ENCODE measurements at regions not wholly inside any gene's neighbourhood (a gene's known extent, or its start where the extent isn't known, plus 50 kb on each side); places are given as distances from the start of the nearest gene placed in this dataset.

DNA sequence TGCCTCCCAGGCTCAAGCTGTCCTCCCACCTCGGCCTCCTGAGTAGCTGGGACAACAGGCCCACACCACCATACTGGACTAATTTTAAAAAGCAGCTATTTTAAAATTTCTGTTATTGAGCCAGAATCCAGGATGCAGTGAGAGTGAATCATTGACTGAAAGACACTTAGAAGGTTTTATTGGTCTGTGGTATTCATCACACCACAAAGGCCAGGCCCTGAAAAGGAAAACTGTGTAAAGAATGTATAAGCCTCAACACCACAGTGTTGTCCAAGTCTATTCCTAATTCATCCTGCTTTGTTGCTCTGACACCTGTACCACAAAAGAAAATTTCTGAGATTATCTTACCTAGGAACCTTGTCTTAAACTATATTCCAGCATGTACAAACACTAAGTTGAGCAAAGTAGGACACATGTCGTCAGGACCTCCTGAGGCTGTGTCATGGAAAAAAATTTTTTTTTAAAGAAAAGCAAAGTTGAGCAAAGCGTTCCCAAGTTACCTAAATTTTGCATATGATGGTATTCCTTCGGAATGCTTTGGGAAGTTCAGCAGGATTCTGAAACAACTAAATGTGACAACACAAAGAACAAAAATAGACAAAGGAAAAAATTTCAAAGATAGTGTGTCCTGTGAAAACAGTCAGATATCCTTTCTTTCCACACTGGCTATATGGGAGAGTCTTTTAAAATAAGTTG, 129.6 kb upstream of the MKLN1 start:
- DNase-seq, result no peak

DNA sequence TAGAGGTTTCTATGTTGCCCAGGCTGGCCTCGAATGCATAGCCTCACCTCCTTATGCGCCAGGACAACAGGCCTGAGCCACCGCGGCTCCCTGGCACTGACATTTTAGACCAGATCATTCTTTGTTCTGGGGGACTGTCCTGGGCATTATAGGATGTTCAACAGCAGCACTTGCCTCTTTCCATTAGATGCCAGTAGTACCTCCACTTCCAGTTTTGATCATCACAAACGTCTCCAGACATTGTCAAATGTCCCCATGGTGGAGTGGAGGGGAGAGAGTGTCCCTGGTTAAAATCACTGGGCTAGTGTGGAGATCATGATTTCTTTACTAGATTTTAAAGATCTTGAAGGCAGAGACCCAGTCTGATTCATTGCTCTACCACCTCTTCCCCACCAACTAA, 125.2 kb upstream of the MKLN1 start:
- DNase-seq, result no peak

DNA sequence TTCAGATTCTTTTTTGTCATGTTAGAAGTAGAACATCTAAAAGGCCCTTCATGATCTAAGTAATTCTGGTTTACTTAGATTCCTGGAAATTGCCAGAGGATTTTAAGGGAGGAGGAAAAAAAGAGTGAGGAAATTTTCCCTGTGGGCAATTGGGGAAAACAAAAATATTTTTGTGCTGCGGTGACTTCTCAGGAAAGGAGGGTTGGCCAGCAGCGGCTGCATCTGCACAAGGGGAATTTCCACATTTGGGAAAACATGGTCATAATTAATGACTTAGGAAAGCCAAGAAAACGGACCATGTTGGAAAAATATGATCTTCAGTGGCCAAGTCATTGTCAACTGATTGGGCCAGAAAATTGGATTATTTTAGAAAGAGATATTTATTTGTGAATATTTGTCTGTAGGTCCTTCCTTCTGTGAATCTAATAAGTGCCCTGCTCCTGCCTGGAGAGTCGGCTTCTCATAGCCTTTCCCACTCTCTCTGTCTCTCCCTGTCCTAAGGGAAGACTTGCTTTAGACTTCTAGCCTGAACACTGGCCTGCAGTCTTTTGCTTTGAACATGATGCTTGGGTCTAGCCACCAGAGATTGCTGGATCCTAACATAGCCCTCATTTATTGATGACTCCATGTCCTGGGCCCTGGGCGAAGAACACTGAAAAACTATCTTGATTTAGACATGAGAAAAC, 124.2 kb upstream of the MKLN1 start:
- no peak for DNase-seq

DNA sequence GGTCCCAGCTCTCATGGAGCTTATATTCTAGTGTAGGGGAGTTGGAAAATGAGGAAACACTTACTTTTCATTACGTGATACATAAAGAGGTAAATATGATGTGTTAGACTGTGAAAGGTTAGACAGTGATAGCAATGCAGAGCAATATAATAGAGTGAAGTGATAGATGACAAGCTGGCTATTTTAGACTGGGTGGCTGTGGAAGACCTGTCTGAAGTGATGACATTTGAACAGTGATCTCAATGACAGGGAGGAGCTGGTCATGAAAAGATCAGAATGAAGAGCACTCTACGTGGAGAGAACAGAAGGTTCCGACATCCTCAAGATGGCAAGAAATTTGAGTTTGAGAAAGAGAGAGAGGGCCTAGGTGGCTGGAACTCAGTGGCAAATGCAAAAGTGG, 118.9 kb upstream of the MKLN1 start:
- DNase-seq, result no peak

DNA sequence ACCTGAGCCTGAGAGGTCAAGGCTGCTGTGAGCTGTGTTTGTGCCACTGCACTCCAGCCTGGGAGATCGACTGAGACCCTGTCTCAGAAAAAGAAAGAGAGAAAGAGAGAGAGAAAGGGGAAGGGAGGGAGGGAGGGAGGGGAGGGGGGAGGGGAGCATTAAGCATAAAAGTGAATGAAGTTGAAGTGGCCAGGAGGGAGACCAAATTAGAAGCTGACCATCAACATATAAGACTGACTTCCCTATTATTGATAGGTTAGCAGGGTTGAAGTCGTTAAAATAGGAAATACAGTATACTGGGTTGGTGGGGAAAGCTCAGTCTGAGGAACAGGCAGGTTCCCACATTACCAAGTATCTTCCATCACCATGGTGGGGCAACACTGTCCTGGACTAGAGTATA, 117.1 kb upstream of the MKLN1 start:
- DNase-seq, result no peak

DNA sequence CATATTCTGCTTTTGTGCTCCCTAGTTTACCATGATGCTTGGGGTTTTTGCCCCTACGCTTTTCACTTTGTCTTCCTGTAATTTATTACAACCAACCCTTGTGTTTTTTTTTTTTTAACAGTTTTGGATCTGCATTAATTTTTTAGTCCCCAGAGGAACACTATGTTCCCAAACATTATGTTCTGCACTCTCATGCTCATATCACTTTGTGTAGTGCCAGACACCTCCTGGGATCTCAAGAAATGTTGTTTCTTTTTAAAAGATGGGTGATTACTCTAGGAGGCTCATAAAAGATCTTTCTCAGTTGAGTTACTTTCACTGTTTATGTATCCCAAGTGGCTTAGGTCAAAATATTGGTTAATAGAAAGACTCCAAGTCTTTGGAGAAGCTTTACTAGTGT, 116.2 kb upstream of the MKLN1 start:
- DNase-seq, result no peak

DNA sequence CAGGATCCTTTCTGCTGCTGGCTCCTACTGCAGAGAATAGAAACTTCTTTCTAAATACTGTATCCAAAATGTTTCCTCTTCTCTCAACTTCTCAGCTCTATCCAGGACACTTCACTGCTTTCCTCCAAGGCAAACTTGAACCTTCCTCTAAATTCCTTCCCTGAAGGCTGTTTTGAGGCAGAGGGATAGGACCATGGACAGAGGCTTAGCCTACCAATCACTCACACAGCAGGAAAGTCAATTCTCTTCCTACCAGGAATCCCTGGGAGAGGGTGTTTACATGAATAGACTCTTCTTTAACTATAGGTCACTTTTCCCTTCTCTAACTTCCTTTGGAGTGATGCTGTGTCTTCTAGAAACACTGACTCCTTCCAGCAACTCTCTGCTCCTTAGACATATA, 115.6 kb upstream of the MKLN1 start:
- no peak for DNase-seq

DNA sequence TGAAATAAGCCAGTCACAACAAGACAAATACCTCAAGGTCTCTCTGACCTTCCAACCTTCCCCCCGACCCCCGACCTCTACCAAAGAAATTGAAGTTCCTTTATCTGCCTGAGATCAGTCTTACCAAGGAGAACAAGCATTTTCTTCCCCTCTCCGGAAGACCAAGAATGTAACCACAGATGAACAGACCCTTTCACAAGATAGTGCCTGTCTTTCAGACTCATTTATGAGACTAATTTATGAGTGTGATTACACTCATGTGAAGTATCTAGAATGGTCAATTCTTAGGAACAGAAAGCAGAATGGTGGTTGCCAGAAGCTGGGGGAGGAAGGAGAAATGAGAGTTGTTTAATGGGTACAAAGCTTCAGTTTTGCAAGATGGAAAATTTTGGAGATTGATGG, 108.9 kb upstream of the MKLN1 start:
- DNase-seq, result no peak

DNA sequence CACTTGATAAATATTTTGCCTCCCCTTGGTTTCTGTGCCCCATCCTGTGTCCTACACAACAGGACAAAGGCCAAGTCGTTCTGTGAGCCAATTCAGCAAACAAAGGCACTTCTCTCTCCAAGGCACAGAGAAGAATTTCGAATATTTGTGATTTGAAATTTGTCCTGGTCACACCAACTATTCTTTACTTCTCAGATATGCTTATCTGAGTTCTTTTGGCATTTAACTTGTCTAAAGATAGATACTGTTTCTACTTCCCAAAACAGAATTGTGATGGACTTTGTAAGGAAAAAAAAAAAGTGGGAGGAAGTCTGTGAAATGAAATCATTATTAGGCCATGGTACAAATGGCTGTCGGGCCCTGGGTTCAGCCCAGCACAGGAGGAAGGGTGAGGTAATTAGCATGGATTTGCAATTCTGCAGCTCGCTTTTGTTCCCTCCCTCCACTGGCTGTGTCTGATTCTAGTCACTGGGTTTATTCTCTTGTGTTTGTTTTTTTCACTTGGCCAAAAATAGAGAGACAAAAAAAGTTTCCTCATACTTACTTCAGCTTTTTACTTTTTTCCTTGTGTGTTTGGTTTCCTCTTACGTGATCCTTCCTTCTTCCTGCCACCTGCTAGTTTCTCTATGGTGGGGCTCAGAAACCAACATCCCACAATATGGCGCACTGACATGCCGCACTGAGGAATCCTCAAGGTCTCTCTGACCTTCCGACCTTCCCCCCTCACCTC, 108.2 kb upstream of the MKLN1 start:
- DNase-seq, result no peak

DNA sequence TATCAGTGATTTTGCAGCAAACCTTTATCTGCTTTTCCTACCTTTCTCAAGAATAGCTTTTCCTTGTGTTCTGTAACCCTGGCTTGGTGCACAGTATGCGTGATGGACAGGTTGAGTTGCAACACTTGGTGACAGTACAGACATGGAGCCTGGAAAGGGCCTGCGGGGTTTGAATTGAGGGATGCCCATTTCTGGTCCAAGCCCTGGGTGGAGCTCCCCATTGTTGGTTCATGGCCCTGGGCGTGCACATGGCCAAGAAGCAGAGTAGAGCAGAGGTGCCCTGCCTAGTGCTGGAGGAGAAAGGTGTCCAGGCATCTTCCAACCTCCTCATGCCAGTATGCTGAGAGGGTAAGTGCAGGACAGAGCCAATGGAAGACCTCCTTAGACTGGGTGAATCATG, 106.6 kb upstream of the MKLN1 start:
- no peak for DNase-seq

DNA sequence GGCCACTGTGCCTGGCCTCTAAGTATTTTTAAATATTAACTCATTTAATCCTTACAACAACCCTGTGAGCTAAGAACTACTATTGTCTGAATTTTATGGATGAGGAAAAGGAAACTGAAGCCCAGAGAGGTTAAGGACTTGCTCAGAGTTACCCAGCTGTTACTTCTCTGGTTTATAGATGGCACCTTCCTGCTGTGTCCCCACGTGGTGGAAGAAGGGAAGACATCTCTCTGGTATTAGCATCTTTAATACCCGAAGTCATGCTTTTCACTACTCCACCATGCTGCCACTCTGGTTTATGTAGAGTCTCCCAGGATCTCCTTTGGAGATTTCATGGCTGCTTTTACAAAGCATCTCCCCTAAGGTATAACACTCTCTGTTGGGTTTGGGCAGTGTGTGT, 105.5 kb upstream of the MKLN1 start:
- DNase-seq, result no peak

DNA sequence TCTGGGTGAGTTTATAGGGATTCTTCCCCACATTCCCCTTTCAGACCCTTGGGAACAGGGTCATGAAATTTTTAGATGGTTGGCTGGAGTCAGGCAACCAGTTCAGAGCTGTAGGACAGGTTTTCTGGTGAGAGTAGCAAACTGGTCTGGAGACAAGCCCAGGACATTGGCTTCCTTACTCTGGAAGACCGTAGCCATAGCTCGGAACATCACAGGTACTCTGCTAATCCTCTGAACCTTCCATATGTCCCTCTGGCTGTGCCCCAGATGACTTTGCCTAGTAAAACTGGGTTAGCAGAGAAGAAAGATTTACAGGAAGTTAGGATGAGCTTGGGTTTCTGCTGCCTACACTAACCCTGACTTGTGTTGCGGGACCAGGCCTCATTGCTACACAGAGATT, 104.5 kb upstream of the MKLN1 start:
- no peak for DNase-seq

DNA sequence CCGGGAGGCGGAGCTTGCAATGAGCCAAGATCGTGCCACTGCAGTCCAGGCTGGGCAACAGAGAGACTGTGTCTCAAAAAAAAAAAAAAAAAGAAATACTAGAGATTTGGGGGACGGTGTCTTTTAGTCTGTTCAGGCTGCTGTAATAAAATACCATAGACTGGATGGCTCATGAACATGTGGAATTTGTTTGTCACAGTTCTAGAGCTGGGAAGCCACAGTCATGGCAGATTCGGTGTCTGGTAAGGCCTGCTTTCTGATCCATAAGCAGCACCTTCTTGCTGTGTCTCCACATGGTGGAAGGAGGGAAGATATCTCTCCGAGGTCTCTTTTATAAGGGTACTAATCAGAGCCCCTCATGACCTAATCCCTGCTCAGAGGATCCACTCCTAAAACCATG, 102.7 kb upstream of the MKLN1 start:
- no peak for DNase-seq

DNA sequence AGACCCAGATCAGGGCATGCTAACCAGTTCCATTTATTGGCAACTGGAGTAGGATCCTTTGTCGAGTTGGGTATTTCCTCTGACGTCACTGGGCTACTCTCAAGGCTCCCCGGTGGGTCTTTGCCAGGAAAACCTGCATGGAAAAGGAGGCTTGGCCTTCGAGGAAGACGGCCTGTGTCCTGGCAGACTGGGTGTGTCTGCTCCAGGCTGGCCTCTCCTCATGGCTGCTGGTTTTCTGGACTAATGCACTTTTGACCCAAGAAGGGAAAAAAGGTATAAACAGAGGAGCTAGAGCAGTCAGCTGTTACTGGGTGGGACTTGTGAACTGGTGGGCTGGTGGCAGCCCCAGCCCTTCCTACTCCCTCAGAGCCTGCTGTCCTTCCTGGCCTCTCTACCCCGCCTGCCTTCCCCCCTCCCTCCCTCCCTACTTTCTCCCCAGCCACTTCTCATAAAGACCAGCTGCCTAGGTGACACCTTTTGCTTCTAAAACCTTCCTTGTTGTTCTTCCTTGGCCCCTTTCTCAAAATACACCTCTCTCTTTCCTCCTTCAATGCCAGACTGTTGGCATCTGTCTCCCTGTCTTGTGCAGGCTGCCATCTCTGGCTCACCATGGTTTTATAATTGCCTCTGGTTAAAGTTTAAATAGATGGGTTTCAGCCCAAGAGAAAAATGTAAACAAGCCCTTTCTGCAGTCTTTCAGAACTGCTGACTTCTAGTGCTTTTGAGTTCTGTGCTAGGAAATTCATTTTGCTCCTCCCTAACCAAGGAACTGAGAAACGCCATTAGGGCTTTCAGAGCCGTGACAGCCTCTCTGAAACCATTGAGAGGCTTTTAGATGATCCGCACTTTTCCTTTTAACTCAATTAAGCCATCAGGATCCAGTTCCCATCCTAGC, 101.8 kb upstream of the MKLN1 start:
- DNase-seq, result no peak

DNA sequence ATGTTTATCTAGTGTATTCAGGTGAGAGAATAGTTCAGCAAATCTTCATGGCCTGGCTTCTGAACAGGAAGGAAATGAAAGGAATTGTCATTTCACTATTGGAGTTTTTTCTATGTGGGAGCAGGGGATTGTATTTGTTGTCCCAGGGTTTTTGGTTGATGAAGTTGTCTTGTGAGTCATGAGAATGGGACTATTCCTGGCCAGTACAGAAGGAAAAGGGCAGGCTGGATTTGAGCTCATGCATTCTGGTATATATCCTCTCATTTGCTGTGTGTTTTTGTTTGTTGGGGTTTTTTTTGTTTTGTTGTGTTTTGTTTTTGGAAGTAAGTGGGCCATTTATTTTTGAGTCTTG, 101.2 kb upstream of the MKLN1 start:
- no peak for DNase-seq

DNA sequence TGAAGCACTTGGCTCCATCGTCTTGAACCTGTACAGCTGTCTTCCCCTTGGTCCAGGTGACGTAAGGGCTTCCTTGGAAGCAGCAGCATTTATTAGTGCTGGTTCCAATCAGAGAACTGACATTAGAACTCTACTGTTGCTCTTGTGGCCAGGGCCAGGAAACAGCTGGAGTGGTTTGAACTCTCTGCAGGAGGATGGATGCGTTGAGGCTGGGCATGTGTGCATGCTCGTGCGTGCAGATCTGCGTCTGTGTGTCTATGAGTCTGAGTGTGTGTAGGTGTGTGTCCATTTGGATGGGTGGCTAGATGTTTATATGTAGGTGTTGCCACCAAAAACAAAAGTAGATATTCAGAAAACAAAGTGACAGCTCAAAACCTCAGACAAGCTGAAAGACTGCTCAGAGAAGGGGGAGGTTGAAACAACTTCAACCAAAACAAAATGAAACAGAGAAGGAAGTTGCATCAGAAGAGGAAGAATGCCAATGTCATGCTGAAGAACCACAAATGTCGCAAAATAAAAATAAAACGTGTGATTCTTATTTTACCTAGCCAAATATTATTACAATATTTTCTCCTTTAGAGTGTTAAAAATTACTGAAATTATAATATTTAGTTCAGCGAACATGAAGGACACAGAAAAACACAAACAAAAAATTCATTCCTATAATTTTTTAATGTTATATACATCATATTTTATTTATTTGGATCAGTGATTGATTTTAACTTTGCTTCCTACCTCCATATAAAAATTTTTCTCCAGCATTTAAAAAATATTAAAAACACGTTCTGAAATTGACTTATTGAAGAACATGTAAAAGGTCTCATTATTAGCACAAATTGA, 96.1 kb upstream of the MKLN1 start:
- no peak for DNase-seq

DNA sequence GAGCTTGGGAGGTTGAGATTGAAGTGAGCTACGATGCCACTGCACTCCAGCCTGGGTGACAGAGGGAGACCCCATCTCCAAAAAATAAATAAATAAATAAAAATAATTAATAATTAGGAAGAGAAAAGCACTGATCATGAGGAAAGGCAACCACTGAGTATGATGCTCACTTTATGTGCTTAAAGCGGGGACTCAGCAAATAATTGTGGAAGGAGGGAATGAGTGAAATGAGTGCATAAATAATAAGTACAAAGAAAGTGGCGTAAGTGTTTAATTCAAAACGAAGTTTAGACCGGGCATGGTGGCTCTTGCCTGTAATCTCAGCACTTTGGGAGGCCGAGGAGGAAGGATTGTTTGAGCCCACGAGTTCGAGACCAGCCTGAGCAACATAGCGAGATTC, 94.9 kb upstream of the MKLN1 start:
- DNase-seq, result no peak

DNA sequence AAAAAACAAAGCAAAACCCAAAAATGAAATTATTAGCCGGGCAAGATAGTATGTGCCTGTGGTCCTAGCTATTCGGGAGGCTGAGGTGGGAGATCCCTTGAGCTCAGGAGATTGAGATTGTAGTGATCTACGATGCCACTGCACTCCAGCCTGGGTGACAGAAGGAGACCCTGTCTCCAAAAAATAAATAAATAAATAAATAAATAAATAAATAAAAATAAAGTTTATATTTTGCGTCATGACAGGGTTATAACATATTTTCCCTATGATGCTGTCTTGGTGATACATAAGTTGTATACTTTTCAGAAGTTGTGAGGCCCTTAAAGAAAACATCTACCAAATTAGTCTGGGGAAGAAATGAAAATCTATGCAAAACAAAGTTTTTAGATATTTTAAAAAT, 94.5 kb upstream of the MKLN1 start:
- DNase-seq, result no peak

DNA sequence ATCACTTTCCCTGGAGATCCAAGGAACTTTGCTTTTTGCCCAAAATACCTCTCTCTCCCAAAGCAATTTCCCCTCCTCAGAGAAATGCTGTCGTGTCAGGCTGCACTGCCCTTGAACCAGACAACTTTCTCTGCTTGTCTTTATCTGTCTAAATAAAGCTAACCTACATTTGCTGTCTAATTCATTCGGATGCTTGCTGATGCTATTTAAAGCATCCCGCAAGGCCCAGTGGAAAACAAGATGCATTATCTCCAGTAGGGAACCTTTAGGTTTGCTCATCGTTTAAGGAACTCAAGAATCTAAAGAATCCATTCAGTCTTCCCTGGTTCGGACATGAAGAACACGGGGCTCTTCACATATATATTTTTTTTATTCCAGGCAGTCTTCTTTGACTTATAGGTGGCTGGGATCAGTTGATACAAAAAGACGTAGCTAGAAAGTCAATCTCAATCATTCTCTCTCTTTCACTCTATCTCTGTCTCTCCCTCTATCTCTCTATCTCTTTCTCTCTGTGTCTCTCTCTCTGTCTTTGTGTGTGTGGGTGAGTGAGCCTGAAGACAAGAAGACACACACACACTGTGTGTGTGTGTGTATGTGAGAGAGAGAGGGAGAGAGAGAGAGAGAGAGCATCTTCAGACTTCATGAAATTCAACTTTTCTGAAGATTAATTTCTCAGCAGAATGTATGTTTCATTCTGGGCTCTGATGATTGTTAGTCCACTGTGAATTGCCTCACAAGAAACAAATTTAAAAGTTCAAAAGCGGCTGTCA, 92.8 kb upstream of the MKLN1 start:
- no peak for DNase-seq

DNA sequence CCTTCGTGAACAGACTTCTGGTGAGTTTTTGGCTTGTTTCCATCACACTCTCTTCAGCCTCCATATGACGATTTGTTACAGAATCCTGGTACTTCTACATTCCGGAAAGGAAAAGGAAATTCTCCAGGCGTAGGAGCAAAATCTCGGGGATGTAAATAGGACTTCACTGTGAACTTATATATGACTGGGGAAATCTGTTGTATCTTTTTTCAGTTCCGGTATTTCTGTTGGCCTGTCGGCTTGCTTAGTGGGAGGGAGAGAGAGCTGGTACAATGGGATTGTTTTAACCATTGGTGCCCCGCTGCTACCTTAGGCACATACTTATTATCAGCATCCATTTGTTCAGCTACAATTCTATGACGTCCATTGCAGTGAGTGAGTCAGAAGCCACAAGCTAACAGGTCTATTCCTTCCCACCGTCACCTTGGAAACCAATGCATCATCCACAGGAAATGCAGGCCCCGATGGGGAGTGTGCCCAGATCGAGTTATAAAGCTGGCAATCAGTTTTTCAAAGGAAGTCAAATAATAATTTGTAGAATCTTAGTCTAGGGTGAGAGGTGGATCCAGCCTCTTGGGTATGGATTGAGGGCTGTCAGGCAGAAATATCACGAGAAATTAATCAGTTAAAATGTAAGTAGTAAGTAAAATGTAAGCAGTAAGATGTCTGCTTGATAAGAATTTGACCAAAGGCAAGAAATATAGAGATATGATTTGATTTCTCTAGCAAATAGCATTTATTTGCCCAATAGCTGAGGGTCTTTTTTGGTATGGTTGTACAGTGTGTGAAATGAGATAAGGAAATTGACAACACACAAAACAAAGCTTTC, 92.0 kb upstream of the MKLN1 start:
- peak; percentile 74 for DNase-seq

DNA sequence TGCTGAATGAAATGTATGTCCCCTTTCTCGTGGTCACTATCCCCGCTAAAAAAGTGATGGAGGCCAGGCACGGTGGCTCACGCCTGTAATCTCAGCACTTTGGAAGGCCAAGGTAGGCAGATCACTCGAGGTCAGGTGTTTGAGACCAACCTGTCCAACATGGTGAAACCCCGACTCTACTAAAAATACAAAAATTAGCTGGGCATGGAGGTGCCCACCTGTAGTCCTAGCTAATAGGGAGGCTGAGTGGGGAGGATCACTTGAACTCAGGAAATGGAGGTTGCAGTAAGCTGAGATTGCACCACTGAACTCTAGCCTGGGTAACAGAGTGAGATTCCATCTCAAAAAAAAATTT, 91.4 kb upstream of the MKLN1 start:
- no peak for DNase-seq

All from NCI-H1436 (cell line).